IMR-90 (cell line): ENCODE measurements at regions not wholly inside any gene's neighbourhood (a gene's known extent, or its start where the extent isn't known, plus 50 kb on each side); places are given as distances from the start of the nearest gene placed in this dataset.

Source experiments
- ATAC-seq: fragments of 200-7000 bp; cut with Tn5 transposase; 2 replicates; pipeline ENCODE4 v1.9.1; 2020; ENCODE audit warnings: low read depth, mild to moderate bottlenecking, moderate library complexity
- BruUV-seq: library from RNA; stranded (reverse); fragments of 400-500 nt; replicated peaks from 2 replicates; lab custom pipeline; 2021; lab: Mats Ljungman, UMichigan
- CTCF ChIA-PET: fragments of 300-600 bp; formaldehyde crosslinking; extraction: SDS; loops from one replicate; lab custom pipeline; 2021; ENCODE audit warnings: antibody characterized with exemption; lab: Yijun Ruan, JAX
- POLR2A ChIA-PET: fragments of 300-600 bp; sonication (Branson Sonifier 250); formaldehyde crosslinking; loops from one replicate; lab custom pipeline; 2022; ENCODE audit warnings: antibody characterized with exemption; ENCODE audit not compliant: unreplicated experiment; lab: Charles Lee
- DNase-seq: peaks from one replicate; pipeline ENCODE4 v3.0.0; 2013
- H2AFZ ChIP-seq: replicated peaks from 2 replicates; pipeline ENCODE3; 2013; ENCODE audit warnings: low read length, mild to moderate bottlenecking; ENCODE audit not compliant: poor library complexity
- H2AK5ac ChIP-seq: 2 replicates; pipeline ENCODE4 v1.6.1; 2013; ENCODE audit warnings: low read depth, low read length, inconsistent platforms
- H2AK9ac ChIP-seq: replicated peaks from 2 replicates; pipeline ENCODE3; 2013; ENCODE audit warnings: mild to moderate bottlenecking, low read depth, low read length, moderate library complexity; ENCODE audit not compliant: poor library complexity
- H2BK120ac ChIP-seq: 2 replicates; pipeline ENCODE4 v1.6.1; 2013; ENCODE audit warnings: low read depth, low read length, inconsistent platforms
- H2BK15ac ChIP-seq: 3 replicates; pipeline ENCODE4 v1.6.1; 2013; ENCODE audit warnings: low read depth, low read length, inconsistent platforms
- H2BK20ac ChIP-seq: 2 replicates; pipeline ENCODE4 v1.6.1; 2013; ENCODE audit warnings: low read depth, mild to moderate bottlenecking, inconsistent platforms, low read length, moderate library complexity
- H2BK5ac ChIP-seq: 2 replicates; pipeline ENCODE4 v1.6.1; 2013; ENCODE audit warnings: mild to moderate bottlenecking, low read depth, low read length, inconsistent platforms; ENCODE audit not compliant: poor library complexity, severe bottlenecking
- H3K14ac ChIP-seq: replicated peaks from 2 replicates; pipeline ENCODE4 v1.6.1; 2013; ENCODE audit warnings: low read depth, low read length, inconsistent platforms
- H3K18ac ChIP-seq: 2 replicates; pipeline ENCODE4 v1.6.1; 2013; ENCODE audit warnings: low read depth, low read length, control low read depth
- H3K23ac ChIP-seq: 2 replicates; pipeline ENCODE4 v1.6.1; 2013; ENCODE audit warnings: low read depth, low read length, inconsistent platforms
- H3K27ac ChIP-seq: 2 replicates; pipeline ENCODE4 v1.5.1; 2013; ENCODE audit warnings: mild to moderate bottlenecking, control low read depth, low read length; ENCODE audit not compliant: insufficient read depth
- H3K27me3 ChIP-seq: 2 replicates; pipeline ENCODE4 v1.6.1; 2013; ENCODE audit warnings: low read length; ENCODE audit not compliant: control insufficient read depth, insufficient read depth
- H3K36me3 ChIP-seq: 2 replicates; pipeline ENCODE4 v1.6.1; 2013; ENCODE audit warnings: low read length, mixed read lengths; ENCODE audit not compliant: control insufficient read depth, insufficient read depth
- H3K4ac ChIP-seq: 2 replicates; pipeline ENCODE4 v1.6.1; 2013; ENCODE audit warnings: low read depth, low read length, inconsistent platforms
- H3K4me1 ChIP-seq: 2 replicates; pipeline ENCODE4 v1.6.1; 2013; ENCODE audit warnings: low read length, mixed read lengths; ENCODE audit not compliant: control insufficient read depth, insufficient read depth
- H3K4me2 ChIP-seq: 2 replicates; pipeline ENCODE4 v1.6.1; 2013; ENCODE audit warnings: low read depth, mild to moderate bottlenecking, control low read depth, low read length, moderate library complexity
- H3K4me3 ChIP-seq: 2 replicates; pipeline ENCODE4 v1.5.1; 2013; ENCODE audit warnings: low read depth, mild to moderate bottlenecking, control low read depth, low read length, moderate library complexity; ENCODE audit not compliant: insufficient read depth
- H3K56ac ChIP-seq: 2 replicates; pipeline ENCODE4 v1.6.1; 2013; ENCODE audit warnings: low read length, inconsistent platforms; ENCODE audit not compliant: insufficient read depth; ENCODE audit errors: extremely low read depth
- H3K79me1 ChIP-seq, 2 experiments: 2 replicates each; pipeline ENCODE4 v1.6.1; 2013; ENCODE audit warnings: low read length in 2 of 2, inconsistent platforms in 1 of 2, low read depth in 1 of 2
- H3K9ac ChIP-seq: 2 replicates; pipeline ENCODE4 v1.6.1; 2013; ENCODE audit warnings: low read depth, low read length, control low read depth
- H3K9me1 ChIP-seq: 2 replicates; pipeline ENCODE4 v1.6.1; 2013; ENCODE audit warnings: low read length, inconsistent platforms; ENCODE audit not compliant: insufficient read depth
- H3K9me3 ChIP-seq: 2 replicates; pipeline ENCODE4 v1.6.1; 2013; ENCODE audit warnings: low read length; ENCODE audit not compliant: control insufficient read depth, insufficient read depth
- H4K20me1 ChIP-seq: 2 replicates; pipeline ENCODE4 v1.6.1; 2013; ENCODE audit warnings: low read length, inconsistent platforms; ENCODE audit not compliant: insufficient read depth
- H4K5ac ChIP-seq: 2 replicates; pipeline ENCODE4 v1.6.1; 2013; ENCODE audit warnings: mild to moderate bottlenecking, low read depth, low read length, control low read depth
- H4K8ac ChIP-seq, 2 experiments: 2 replicates each; pipeline ENCODE4 v1.6.1; 2013; ENCODE audit warnings: low read depth in 2 of 2, low read length in 2 of 2, control low read depth in 1 of 2, inconsistent platforms in 1 of 2
- H4K91ac ChIP-seq: 2 replicates; pipeline ENCODE4 v1.6.1; 2013; ENCODE audit warnings: low read depth, low read length, inconsistent platforms; ENCODE audit not compliant: insufficient read depth
- ELK1 ChIP-seq: fragments of 150-350 bp; IDR thresholded peaks from 2 replicates; pipeline ENCODE4 v1.6.1; 2016; ENCODE audit warnings: low read depth, mild to moderate bottlenecking, low read length, moderate library complexity, borderline replicate concordance
- MXI1 ChIP-seq: IDR thresholded peaks from 2 replicates; pipeline ENCODE4 v1.6.1; 2012; ENCODE audit warnings: low read depth, mild to moderate bottlenecking, low read length, moderate library complexity, borderline replicate concordance
- NFE2L2 ChIP-seq: fragments of 150-350 bp; IDR thresholded peaks from 2 replicates; pipeline ENCODE4 v1.6.1; 2016; ENCODE audit warnings: low read depth, mild to moderate bottlenecking, low read length
- POLR2A ChIP-seq: IDR thresholded peaks from 2 replicates; pipeline ENCODE4 v1.6.1; 2012; ENCODE audit warnings: mild to moderate bottlenecking, low read depth, low read length
- RAD21 ChIP-seq: IDR thresholded peaks from 2 replicates; pipeline ENCODE4 v1.6.1; 2012; ENCODE audit warnings: low read length, improper control_type of control experiment
- RCOR1 ChIP-seq: IDR thresholded peaks from 2 replicates; pipeline ENCODE4 v1.6.1; 2012; ENCODE audit warnings: mild to moderate bottlenecking, low read length, improper control_type of control experiment; ENCODE audit not compliant: insufficient replicate concordance
- USF2 ChIP-seq: fragments of 150-350 bp; IDR thresholded peaks from 2 replicates; pipeline ENCODE4 v1.6.1; 2017; ENCODE audit warnings: mild to moderate bottlenecking, antibody characterized with exemption, low read length, low read depth
- WGBS, 2 experiments: methylation state at CpG; one replicate each; pipeline versions ENCODE4 v1.1.5 to v1.1.7; 2013; ENCODE audit warnings: missing lambda C conversion rate in 2 of 2; ENCODE audit not compliant: insufficient read length in 1 of 2; ENCODE audit errors: extremely low coverage in 2 of 2; 5-methylcytosine and 5-hydroxymethylcytosine counted together
- dilution Hi-C: fragments of 300-500 bp; cut with HindIII; formaldehyde crosslinking; loops from one replicate; pipeline ENCODE4 v1.14.3; 2018; ENCODE audit warnings: low sequenced_read_pairs; ENCODE audit not compliant: unreplicated experiment
- in situ Hi-C: fragments of 300-500 bp; cut with MboI; formaldehyde crosslinking; loops from 3 replicates; pipeline ENCODE4 v1.14.3; 2019; ENCODE audit warnings: low sequenced_read_pairs, inconsistent platforms, mixed read lengths
- intact Hi-C: fragments of 100-400 bp; cut with micrococcal nuclease; formaldehyde crosslinking; loops from 2 replicates; pipeline ENCODE4 v1.10.0; 2022

- TF ChIP-seq NFE2L2, result no peak
Measured at GRCh38 chr12:46908236-46908935, 82.6 kb upstream of the SLC38A4 start (continued).

- no peak for DNase-seq
- Histone ChIP-seq H3K23ac (no peak overlapping the region), H3K4me2 (no peak overlapping the region), H3K27ac (no peak overlapping the region), H3K18ac (no peak overlapping the region), H2BK20ac (no peak overlapping the region), H2BK15ac (no peak overlapping the region), H3K36me3 (no peaks in the 10 kb centered on the region), H4K8ac (no peak overlapping the region), H2BK120ac (no peak overlapping the region), H2AK9ac (no peak overlapping the region), H3K56ac (no peak overlapping the region), H2AFZ (no peak overlapping the region), H4K5ac (no peak overlapping the region), H4K20me1 (no peaks in the 10 kb centered on the region), H2BK5ac (no peak overlapping the region), H3K14ac (no peak overlapping the region), H4K91ac (no peak overlapping the region; the same call in 1 of the 2 replicates), H3K9ac (no peak overlapping the region), H3K4me1 (peaks cover 6% of the 10 kb centered on the region), H3K4me3 (no peak overlapping the region), H3K4ac (peak overlapping the region; percentile 6; the same call in 1 of the 2 replicates), H3K9me1 (peaks cover 5% of the 10 kb centered on the region; the same call in 1 of the 2 replicates), H3K9me3 (no peaks in the 10 kb centered on the region), H3K27me3 (no peaks in the 10 kb centered on the region), H3K79me1 (no peaks in the 10 kb centered on the region), H2AK5ac (no peak overlapping the region; the same call in 1 of the 2 replicates)
- no CpG with 5 or more reads among the region's 6 CpGs for WGBS, 2 experiments
- no peak for ATAC-seq
- ChIA-PET POLR2A (no interaction called here), CTCF (interaction anchor here (0.8 to 1.0 kb wide), 2 partner anchors 40 to 416 kb away, joined by 3 to 4 read pairs; no protein-coding TSS in a partner anchor)
- dilution Hi-C loops, result no loop called here
- TF ChIP-seq USF2 (no peak), RAD21 (no peak), RCOR1 (no peak), ELK1 (no peak), POLR2A (no peak), MXI1 (no peak)
- intact Hi-C loops, result no loop called here
- in situ Hi-C loops, result no loop called here
- BruUV-seq, result no TSS peak
Measured at GRCh38 chr12:46908936-46909635, 83.3 kb upstream of the SLC38A4 start.
